22Rv1 (cell line): ENCODE measurements at regions not wholly inside any gene's neighbourhood (a gene's known extent, or its start where the extent isn't known, plus 50 kb on each side); places are given as distances from the start of the nearest gene placed in this dataset.

Experiments
- H3K27ac ChIP-seq: fragments of 450-650 bp; 2 replicates; pipeline ENCODE4 v1.5.1; 2017
- CTCF ChIP-seq: fragments of 450-650 bp; IDR thresholded peaks from 2 replicates; pipeline ENCODE4 v1.5.1; 2017; ENCODE audit warnings: mild to moderate bottlenecking
- ZFX ChIP-seq: fragments of 450-650 bp; IDR thresholded peaks from 2 replicates; pipeline ENCODE4 v1.6.1; 2017; ENCODE audit warnings: antibody characterized with exemption, borderline replicate concordance

DNA sequence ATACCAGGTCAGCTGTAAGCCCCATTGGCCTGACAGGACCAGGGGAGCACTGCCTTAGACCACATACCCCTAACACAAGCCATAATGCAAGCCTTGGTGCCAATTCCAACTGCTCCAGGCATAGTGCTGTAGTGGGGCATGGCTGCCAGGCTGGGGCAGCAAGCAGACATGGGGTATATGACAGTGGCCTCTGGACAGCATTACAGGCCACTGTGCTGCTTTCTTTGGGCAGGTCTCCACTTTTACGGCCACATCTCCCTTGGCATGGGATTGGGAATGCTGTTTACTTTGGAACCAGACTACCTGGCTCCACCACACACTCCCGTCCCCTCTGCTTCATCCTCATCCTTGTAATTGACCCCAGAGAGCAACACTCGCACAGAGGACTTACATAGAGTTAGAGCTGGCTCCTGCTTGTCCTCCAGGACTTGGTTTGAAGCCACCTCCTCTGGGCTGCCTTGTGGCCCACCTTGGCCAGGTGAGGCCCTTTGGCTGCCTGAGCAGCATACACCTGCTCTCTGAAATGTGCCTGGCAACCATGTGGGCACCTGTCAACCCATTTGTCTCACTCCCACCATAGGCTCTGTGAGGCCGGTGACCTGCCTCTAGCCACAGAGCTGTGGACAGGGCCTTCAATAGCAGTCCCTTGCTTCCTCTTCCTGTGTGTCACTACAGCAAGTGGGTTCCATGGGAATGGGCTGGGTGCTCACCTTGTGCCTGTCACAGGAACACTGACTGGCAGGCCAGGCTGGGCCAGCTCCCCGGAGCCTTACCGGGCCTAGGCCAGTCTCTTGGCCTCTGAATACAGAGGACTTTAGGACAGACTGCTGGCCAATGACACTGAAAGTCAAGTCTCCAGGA is 262.6 kb upstream of the HS6ST1 start:
- H3K27ac ChIP-seq, result no peak overlapping the region
- TF ChIP-seq ZFX, result no peak
- no peak for TF ChIP-seq CTCF

DNA sequence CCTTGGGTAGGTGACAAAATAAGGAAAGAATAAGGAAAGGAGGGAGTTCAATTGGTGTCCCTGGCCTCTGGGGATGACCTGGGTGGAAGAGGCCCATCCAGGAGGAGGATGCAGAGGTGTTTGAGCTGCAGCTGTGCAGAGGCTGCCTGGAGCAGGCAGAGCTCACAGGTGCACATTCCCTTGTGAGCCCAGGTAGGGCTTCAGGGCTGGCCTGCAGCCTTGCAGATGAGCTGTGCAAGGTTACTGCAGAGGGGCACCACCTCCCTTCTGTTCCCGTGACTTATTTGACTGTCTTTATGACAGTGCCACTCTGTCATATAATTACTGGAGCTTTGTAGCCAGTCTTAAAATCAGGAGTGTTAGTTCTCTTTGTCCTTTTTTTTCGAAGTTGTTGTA is 263.2 kb upstream of the HS6ST1 start:
- TF ChIP-seq CTCF (no peak), ZFX (no peak)
- no peak overlapping the region for H3K27ac ChIP-seq

- no peak overlapping the region for H3K27ac ChIP-seq
- no peak for TF ChIP-seq ZFX
- TF ChIP-seq CTCF, result no peak
These were observed 265.7 kb upstream of the HS6ST1 start for GRCh38 chr2:128584296-128584890.

DNA sequence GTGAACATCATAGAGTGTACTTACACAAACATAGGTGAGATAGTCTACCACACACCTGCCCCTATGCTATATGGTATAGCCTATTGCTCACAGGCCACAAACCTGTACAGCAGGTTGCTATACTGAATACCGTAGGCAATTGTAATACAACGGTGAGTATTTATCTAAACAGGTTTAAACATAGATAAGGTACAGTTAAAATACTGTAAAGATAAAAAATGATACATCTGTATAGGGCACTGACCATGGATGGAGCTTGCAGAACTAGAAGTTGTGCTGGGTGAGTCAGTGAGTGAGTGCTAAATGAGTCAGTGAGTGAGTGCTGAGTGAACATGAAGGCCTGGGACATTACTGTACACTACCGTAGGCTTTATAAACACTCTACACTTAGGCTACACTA is 267.0 kb upstream of the HS6ST1 start:
- no peak overlapping the region for H3K27ac ChIP-seq
- TF ChIP-seq CTCF (no peak), ZFX (no peak)

DNA sequence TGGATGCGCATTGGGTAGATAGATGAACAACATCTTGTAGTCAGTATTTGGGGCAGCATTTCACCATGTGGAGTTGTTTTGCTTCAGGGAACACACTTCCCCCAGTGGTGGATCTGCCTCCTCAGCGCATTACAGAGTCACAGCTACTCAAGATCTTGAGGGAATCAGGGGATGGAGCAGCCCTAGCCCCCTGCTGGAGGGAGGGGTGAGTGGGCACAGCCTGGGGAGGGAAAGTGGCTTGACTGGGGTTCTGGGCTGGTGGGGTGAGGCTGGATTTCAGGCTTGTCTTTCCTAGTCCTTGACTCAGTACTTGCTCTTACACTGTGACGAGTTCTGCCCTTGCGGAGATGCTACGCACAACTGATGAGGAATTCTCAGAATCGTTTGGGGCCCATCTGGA is 271.0 kb upstream of the HS6ST1 start:
- no peak overlapping the region for H3K27ac ChIP-seq
- TF ChIP-seq CTCF, result no peak

GRCh38 chr2:128590309-128591021 is 271.8 kb upstream of the HS6ST1 start:
- no peak for TF ChIP-seq CTCF
- TF ChIP-seq ZFX, result no peak
- no peak overlapping the region for H3K27ac ChIP-seq
